Amygdala (tissue), 56 donors: ENCODE measurements at regions not wholly inside any gene's neighbourhood (a gene's known extent, or its start where the extent isn't known, plus 50 kb on each side); places are given as distances from the start of the nearest gene placed in this dataset.
A peak's percentile ranks its signal among the peaks of the same experiment; 100 is the strongest.

Experiments used
- DNase-seq, 56 donors: peaks; one replicate each; lab custom pipeline; 2025; lab: John Stamatoyannopoulos, UW

GRCh38 chr17:73942703-73943415 lies 260.6 kb upstream of the RPL38 start:
- no peak for DNase-seq

GRCh38 chr17:73943416-73944110 lies 259.9 kb upstream of the RPL38 start:
- DNase-seq: no peak

DNA sequence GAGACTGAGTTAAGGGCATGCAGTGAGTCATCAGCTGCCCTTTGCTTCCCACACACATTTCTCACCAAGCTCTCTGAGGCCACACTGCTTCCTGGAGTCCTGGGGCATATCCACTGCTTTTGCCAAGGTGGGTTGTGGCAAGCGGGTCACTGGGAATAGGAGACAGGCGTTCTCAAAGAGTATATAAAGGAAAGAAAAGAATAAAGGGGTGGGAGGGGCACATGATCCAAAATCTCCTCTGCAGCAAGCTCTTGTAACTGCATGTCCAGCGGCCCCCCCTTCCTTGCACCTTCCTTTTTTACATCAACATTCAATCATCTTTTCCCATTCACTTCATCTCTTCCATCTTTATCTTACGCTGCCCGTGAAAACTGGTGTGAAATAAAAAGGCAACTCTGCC lies 259.1 kb upstream of the RPL38 start:
- no peak for DNase-seq

GRCh38 chr17:73947281-73947965 lies 256.1 kb upstream of the RPL38 start:
- DNase-seq: no peak

GRCh38 chr17:73947966-73948355 lies 255.5 kb upstream of the RPL38 start:
- no peak for DNase-seq

DNA sequence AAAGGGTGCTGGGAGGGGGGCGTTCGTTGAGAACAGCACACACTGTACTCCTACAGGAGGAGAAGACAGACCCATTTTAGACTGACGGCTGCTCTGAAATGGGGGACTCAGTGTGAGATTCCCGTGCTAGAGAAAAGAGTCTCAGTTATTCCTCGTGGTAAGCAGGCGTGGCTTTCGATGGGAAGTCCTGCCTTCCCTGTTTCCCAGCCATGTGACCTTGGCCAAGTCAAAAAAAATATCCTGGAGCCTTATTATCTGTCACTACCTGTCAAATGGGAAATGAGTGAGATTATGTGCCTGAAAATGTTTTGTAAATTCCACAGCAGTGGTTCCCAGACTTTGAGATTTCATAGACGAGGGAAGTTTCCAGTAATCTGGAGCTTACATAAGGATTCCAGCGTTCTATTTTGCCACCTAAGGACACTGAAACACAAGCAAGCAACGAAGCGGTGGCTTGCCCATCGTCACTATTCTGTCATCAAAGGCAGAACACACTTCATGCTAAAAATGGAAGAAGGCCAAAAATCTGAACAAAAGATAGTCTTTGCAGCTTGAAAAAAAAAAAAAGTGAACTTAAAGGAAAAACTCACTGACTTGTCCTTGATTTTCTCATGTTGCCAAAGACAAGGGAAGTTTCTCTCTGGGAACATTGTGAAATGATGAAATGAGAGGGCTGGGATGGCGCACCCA lies 253.4 kb upstream of the RPL38 start:
- no peak for DNase-seq

- DNase-seq: no peak
Measured at GRCh38 chr17:73950593-73950914, 252.9 kb upstream of the RPL38 start.

DNA sequence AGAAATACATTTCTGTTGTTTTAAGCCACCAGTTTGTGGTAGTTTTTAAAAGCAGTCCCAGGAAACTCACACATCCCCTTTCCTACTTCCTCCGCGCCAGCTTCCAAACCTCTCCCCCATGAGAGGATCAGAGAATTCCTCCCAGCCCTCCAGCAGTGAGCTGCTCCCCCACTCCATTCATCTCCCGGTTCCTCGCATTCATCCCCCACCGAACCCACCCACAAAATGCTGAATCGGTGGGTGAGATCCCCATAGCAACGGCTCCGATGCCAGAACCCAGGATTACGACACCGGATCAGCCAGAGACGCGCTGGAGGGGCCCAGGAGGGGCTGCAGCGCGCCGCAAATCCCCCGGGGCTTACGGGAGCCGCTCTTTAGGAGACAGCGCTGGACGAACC lies 251.4 kb upstream of the RPL38 start:
- peak in 28 of 56 donors; percentile 8 to 51 (median 22) for DNase-seq

GRCh38 chr17:73952480-73953205 lies 250.8 kb upstream of the RPL38 start:
- DNase-seq: peak in 29 of 56 donors; percentile 9 to 71 (median 31)

DNA sequence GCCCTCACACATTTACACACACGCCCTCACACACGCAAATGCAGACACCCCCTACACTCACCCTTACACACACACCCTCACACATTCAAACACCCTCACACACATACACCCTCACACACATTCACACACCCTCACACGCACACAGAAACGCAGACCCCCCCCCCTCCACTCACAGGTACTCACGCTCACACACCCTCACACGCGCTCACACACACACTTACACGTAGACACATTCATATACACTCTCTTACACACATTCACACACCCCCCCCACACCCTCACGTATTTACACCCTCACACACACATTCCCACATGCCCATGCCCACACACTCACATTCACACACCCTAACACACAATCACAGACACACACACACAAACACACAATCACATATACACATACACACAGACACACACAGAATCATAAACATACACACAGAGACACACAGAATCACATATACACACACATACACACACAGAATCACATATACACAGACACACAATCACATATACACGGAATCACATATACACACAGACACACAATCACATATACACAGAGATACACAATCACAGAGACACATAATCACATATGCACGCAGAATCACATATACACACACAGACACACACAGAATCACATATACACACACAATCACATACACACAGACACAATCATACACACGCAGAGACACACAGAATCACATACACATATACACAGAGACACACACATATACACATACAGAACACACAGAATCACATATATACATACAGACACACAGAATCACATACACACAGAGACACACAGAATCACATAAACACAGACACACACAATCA lies 250.1 kb upstream of the RPL38 start:
- no peak for DNase-seq

GRCh38 chr17:73954951-73955350 lies 248.5 kb upstream of the RPL38 start:
- no peak for DNase-seq

DNA sequence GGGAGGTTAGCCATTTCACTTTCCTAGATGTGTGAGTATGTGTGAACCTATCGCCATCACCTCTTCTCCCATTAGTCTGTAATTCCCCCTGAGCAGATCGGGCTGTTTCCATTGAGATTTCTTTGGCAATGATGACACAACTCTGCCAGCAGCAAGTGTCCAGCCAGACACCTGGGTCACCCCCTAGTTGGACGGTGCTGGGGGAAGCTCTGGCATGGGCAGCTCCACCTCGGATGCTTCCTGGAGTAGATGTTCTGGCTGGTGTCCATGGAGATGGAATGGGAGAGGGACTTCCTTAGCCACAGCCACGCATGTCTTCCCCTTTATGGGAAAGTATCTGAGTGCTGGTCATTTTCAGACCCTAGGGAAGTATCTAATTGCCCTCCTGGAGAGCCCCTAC lies 247.9 kb upstream of the RPL38 start:
- no peak for DNase-seq

DNA sequence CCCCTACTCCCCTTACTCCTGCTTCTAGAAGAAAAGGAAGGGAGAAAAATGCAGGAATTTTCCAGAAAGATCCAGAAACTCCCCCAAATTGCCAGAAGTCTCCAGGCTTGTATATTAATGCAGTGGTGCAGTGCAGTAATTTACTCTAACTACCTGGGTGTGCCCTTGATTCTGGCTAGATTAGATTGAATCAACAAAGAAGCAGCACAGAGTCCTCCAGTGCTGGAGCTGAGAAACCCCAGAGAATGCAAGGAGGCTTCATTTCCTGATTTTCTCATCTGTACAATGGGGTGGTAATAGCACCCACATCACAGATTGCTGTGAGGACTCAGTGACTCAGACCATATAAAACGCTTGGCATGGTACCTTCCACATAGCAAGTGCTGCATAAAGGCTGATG lies 247.3 kb upstream of the RPL38 start:
- DNase-seq: no peak

GRCh38 chr17:73956595-73957465 lies 246.6 kb upstream of the RPL38 start:
- DNase-seq: peak in 49 of 56 donors; percentile 4 to 78 (median 40)

DNA sequence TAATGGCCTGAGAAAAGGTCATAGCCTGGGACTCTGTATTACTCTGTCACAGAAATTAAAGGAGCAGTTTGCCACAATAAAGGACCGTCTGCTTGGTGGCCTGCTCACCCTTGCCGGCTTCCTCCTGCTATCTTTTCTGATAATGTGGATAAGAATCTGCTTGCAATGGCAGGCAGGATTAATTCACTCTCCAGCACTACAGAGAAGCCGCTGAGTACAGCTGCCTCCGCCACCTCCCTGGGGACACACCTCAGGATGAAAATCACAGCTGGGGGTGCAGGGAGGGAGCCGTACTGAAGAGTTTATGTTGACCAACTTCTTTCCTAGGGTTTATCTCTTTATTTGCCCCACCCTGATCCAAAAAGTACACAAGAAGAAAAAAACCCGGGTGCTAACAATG lies 245.9 kb upstream of the RPL38 start:
- DNase-seq: no peak

- DNase-seq: no peak
Measured at GRCh38 chr17:73958453-73958852, 245.0 kb upstream of the RPL38 start.

DNA sequence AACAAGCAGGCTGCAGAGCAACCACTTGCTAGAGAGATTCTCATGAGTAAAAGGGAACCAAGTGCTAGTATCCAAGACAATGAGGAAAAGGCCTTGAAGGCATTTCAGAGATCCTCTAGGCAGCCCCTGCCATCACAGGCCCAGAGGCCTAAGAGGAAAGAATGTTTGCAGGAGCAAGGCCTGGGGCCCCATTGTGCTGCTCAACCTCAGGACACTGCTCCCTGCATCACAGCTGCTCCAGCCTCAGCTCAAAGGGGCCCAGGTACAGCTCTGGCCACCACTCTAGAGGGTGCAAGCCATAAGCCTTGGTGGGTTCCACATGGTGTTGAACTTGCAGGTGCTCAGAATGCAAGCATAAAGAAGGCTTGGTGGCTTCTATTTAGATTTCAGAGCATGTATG lies 243.0 kb upstream of the RPL38 start:
- no peak for DNase-seq

DNA sequence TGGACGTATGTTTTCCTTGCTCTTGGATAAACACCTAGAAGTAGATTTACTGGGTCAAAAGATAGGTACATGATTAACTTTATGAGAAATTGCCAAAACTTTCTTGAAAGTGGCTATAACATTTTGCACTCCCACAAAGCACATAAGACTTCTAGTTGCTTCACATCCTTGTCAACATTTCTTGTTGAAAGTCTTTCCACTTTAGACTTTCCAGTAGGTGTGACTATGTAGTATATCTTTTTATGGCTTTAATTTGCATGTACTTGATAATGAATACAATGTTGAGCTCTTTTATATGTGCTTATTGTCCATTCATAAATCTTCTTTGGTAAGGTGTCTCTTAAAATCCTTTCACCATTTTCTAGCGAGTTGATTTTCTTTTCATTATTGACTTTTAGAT lies 241.2 kb upstream of the RPL38 start:
- DNase-seq: no peak

- DNase-seq: no peak
Measured at GRCh38 chr17:73968680-73969079, 234.8 kb upstream of the RPL38 start.
